Hepatocyte (in vitro differentiated cells): ENCODE measurements at regions not wholly inside any gene's neighbourhood (a gene's known extent, or its start where the extent isn't known, plus 50 kb on each side); places are given as distances from the start of the nearest gene placed in this dataset.

Experiments used
- CTCF ChIP-seq: fragments of 200-600 bp; sonication (generic); IDR thresholded peaks from 2 replicates; pipeline ENCODE4 v1.5.1; 2016; ENCODE audit warnings: antibody characterized with exemption, mild to moderate bottlenecking; ENCODE audit not compliant: poor library complexity
- EZH2 ChIP-seq: fragments of 200-600 bp; sonication (generic); IDR thresholded peaks from 2 replicates; pipeline ENCODE4 v1.6.1; 2016; ENCODE audit warnings: antibody characterized with exemption, mild to moderate bottlenecking, borderline replicate concordance
- EZH2phosphoT487 ChIP-seq: fragments of 200-600 bp; sonication (generic); IDR thresholded peaks from one replicate; pipeline ENCODE4 v1.6.1; 2018; ENCODE audit warnings: antibody characterized with exemption, mild to moderate bottlenecking, low read depth, moderate library complexity; ENCODE audit not compliant: unreplicated experiment, severe bottlenecking

- TF ChIP-seq EZH2 = no peak
- no peak for TF ChIP-seq CTCF
- TF ChIP-seq EZH2phosphoT487 = no peak
Measured at GRCh38 chr2:142756430-142756829, 121.0 kb upstream of the KYNU start.
